ENCODE measurements at regions not wholly inside any gene's neighbourhood (a gene's known extent, or its start where the extent isn't known, plus 50 kb on each side); places are given as distances from the start of the nearest gene placed in this dataset.

GRCh38 chr11:22461626-22462025 is 123.4 kb downstream of the SLC17A6 start:
- no TSS peak for BruUV-seq (replicated peaks)
- H3K9me3 ChIP-seq (ENCODE audit: low read length): no peaks in the 10 kb centered on the region
- H3K9me2 ChIP-seq (ENCODE audit: insufficient read depth, low read length): no peaks in the 10 kb centered on the region
- no peak overlapping the region for H3K27ac ChIP-seq (ENCODE audit: low read depth, low read length, poor library complexity, severe bottlenecking)
- TF ChIP-seq EZH2phosphoT487 (IDR thresholded peaks at IDR 0.05; ENCODE audit: borderline replicate concordance, low read depth, low read length) (no peak), CTCF (conservative IDR thresholded peaks at IDR 0.05; ENCODE audit: low read length) (no peak)
- no peaks in the 10 kb centered on the region for H3K36me3 ChIP-seq (ENCODE audit: insufficient read depth, low read length)
- H4K20me1 ChIP-seq (ENCODE audit: insufficient read depth, low read length): no peaks in the 10 kb centered on the region
- no peaks in the 10 kb centered on the region for H3K4me1 ChIP-seq (ENCODE audit: insufficient read depth, low read length, poor library complexity, severe bottlenecking)
- ChIA-PET POLR2A (no interaction called here), CTCF (ENCODE audit: unreplicated experiment) (no interaction called here)
- H3K79me2 ChIP-seq (ENCODE audit: insufficient read depth, low read depth, low read length): no peaks in the 10 kb centered on the region
- no peak overlapping the region for H2AFZ ChIP-seq (ENCODE audit: low read length)
- intact Hi-C loops (cut with micrococcal nuclease; ENCODE audit: unreplicated experiment): no loop called here
- no peak overlapping the region for H3K4me2 ChIP-seq (ENCODE audit: low read length)
- DNase-seq (ENCODE audit: low spot score): no peak
- H3K4me3 ChIP-seq (ENCODE audit: low read depth, low read length, poor library complexity, severe bottlenecking): no peak overlapping the region

DNA sequence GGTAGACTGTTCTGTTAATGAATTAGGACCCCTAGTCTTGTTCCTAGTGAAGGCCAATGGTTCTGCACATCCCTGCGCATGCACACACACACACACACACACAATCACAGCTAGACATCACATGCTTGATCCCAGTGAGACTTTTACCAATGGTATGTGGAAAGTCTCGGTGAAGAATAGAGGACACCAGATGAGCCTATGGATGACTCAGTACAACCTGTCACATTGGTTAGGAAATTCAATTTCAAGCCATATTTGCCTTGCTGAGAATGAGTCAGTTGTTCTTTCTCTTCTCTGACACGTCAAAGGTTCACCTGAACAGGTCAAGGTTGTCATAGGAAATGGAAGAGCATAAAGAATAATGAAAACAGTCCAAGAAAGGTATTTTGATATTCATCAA is 122.0 kb downstream of the SLC17A6 start:
- Histone ChIP-seq H3K4me2 (ENCODE audit: low read length) (no peak overlapping the region), H2AFZ (ENCODE audit: low read length) (no peak overlapping the region), H3K9me2 (ENCODE audit: insufficient read depth, low read length) (no peaks in the 10 kb centered on the region), H3K79me2 (ENCODE audit: insufficient read depth, low read depth, low read length) (no peaks in the 10 kb centered on the region), H3K36me3 (ENCODE audit: insufficient read depth, low read length) (no peaks in the 10 kb centered on the region), H4K20me1 (ENCODE audit: insufficient read depth, low read length) (no peaks in the 10 kb centered on the region), H3K27ac (ENCODE audit: low read depth, low read length, poor library complexity, severe bottlenecking) (no peak overlapping the region), H3K9me3 (ENCODE audit: low read length) (no peaks in the 10 kb centered on the region), H3K4me3 (ENCODE audit: low read depth, low read length, poor library complexity, severe bottlenecking) (no peak overlapping the region), H3K4me1 (ENCODE audit: insufficient read depth, low read length, poor library complexity, severe bottlenecking) (no peaks in the 10 kb centered on the region)
- BruUV-seq (replicated peaks): no TSS peak
- ChIA-PET POLR2A (interaction anchor here (1.3 kb wide), 1 partner anchor 19 kb away, joined by 4 read pairs; no protein-coding TSS in a partner anchor), CTCF (ENCODE audit: unreplicated experiment) (no interaction called here)
- intact Hi-C loops (cut with micrococcal nuclease; ENCODE audit: unreplicated experiment): no loop called here
- no peak for TF ChIP-seq EZH2phosphoT487 (IDR thresholded peaks at IDR 0.05; ENCODE audit: borderline replicate concordance, low read depth, low read length)
- TF ChIP-seq CTCF (conservative IDR thresholded peaks at IDR 0.05; ENCODE audit: low read length): no peak
- no peak for DNase-seq (ENCODE audit: low spot score)

- DNase-seq (ENCODE audit: low spot score): no peak
- TF ChIP-seq CTCF (conservative IDR thresholded peaks at IDR 0.05; ENCODE audit: low read length): no peak
- no peak for TF ChIP-seq EZH2phosphoT487 (IDR thresholded peaks at IDR 0.05; ENCODE audit: borderline replicate concordance, low read depth, low read length)
- POLR2A ChIA-PET: interaction anchor here (1.3 kb wide), 1 partner anchor 18 kb away, joined by 4 read pairs; no protein-coding TSS in a partner anchor
- Histone ChIP-seq H2AFZ (ENCODE audit: low read length) (no peak overlapping the region), H3K4me1 (ENCODE audit: insufficient read depth, low read length, poor library complexity, severe bottlenecking) (no peaks in the 10 kb centered on the region), H4K20me1 (ENCODE audit: insufficient read depth, low read length) (no peaks in the 10 kb centered on the region), H3K9me2 (ENCODE audit: insufficient read depth, low read length) (no peaks in the 10 kb centered on the region), H3K27ac (ENCODE audit: low read depth, low read length, poor library complexity, severe bottlenecking) (no peak overlapping the region), H3K9me3 (ENCODE audit: low read length) (no peaks in the 10 kb centered on the region), H3K4me3 (ENCODE audit: low read depth, low read length, poor library complexity, severe bottlenecking) (no peak overlapping the region), H3K4me2 (ENCODE audit: low read length) (no peak overlapping the region), H3K79me2 (ENCODE audit: insufficient read depth, low read depth, low read length) (no peaks in the 10 kb centered on the region), H3K36me3 (ENCODE audit: insufficient read depth, low read length) (no peaks in the 10 kb centered on the region)
- CTCF ChIA-PET (ENCODE audit: unreplicated experiment): no interaction called here
- intact Hi-C loops (cut with micrococcal nuclease; ENCODE audit: unreplicated experiment): no loop called here
- BruUV-seq (replicated peaks): no TSS peak
These were observed 120.9 kb downstream of the SLC17A6 start for GRCh38 chr11:22459048-22459447.
